ENCODE measurements at regions not wholly inside any gene's neighbourhood (a gene's known extent, or its start where the extent isn't known, plus 50 kb on each side); places are given as distances from the start of the nearest gene placed in this dataset.

DNA sequence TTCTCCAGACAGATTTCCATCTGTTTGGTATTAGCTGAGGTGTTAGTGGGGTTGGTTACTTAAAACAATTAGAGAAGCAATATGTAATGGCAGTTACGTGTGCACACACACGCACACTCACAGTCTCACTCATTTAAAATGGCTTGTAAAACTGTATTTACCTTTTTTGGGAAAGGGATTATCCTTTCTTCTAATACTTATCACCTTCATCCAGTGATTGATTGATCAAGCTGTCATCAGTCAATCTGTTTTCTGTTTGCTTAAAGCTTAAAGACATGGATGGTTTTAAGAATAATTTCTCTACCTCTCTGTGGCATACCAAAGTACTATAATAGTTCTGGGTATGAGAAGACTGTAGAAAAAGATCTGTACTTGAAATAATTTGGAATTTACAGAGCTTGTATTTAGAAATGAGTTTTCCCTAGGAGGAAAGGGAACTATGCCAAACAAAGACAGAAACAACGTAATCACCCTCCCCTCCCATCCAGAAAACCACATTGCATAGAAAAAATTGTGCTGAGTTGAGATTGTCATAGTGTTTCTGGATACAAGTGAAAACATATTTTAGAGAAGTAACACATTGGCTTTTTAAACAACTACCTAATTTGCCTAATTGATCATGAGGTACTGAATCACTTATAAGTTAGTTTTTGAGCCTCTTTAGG, 455.8 kb downstream of the PCNX1 start:
- Histone ChIP-seq H3K9me3 (ENCODE audit: insufficient read depth, low read depth, low read length) (no peaks in the 10 kb centered on the region), H3K4me2 (ENCODE audit: low read length) (no peak overlapping the region), H3K23ac (ENCODE audit: low read length) (no peak overlapping the region), H3K4ac (ENCODE audit: low read depth, low read length) (no peak overlapping the region), H4K8ac (ENCODE audit: low read depth, low read length) (no peak overlapping the region), H3K4me1 (ENCODE audit: control insufficient read depth in 1 of 2, insufficient read depth in 2 of 2, low read length in 2 of 2) (peaks cover 3 to 11% of the 10 kb centered on the region in 2 experiments), H3K27ac (ENCODE audit: low read depth, low read length) (no peak overlapping the region), H3K79me2 (ENCODE audit: control insufficient read depth, insufficient read depth, low read length, poor library complexity) (peaks cover 2% of the 10 kb centered on the region), H4K91ac (ENCODE audit: low read depth, low read length) (no peak overlapping the region), H3K27me3 (ENCODE audit: insufficient read depth, low read length) (no peaks in the 10 kb centered on the region), H3K36me3 (ENCODE audit: control insufficient read depth in 1 of 2, insufficient read depth in 2 of 2, low read length in 2 of 2) (no peaks in the 10 kb centered on the region), H2AK5ac (ENCODE audit: low read length) (no peak overlapping the region), H2BK5ac (ENCODE audit: low read depth, low read length, poor library complexity) (no peak overlapping the region), H3K18ac (ENCODE audit: low read length) (no peak overlapping the region), H4K12ac (ENCODE audit: low read depth, low read length) (no peak overlapping the region), H2AFZ (ENCODE audit: insufficient read depth, low read length, poor library complexity) (no peak overlapping the region), H2BK120ac (ENCODE audit: insufficient read depth, low read length, poor library complexity) (no peak overlapping the region), H2BK12ac (ENCODE audit: low read length) (no peak overlapping the region), H3K79me1 (ENCODE audit: low read length) (no peaks in the 10 kb centered on the region), H3K4me3 (ENCODE audit: low read depth, low read length) (no peak overlapping the region), H3K14ac (ENCODE audit: low read length) (no peak overlapping the region), H3K9ac (ENCODE audit: low read length) (no peak overlapping the region)
- no CpG with 5 or more reads among the region's 3 CpGs for WGBS (ENCODE audit: extremely low coverage, insufficient coverage, insufficient read length)
- peak in 1 of 2 donors; percentile 22 for DNase-seq

DNA sequence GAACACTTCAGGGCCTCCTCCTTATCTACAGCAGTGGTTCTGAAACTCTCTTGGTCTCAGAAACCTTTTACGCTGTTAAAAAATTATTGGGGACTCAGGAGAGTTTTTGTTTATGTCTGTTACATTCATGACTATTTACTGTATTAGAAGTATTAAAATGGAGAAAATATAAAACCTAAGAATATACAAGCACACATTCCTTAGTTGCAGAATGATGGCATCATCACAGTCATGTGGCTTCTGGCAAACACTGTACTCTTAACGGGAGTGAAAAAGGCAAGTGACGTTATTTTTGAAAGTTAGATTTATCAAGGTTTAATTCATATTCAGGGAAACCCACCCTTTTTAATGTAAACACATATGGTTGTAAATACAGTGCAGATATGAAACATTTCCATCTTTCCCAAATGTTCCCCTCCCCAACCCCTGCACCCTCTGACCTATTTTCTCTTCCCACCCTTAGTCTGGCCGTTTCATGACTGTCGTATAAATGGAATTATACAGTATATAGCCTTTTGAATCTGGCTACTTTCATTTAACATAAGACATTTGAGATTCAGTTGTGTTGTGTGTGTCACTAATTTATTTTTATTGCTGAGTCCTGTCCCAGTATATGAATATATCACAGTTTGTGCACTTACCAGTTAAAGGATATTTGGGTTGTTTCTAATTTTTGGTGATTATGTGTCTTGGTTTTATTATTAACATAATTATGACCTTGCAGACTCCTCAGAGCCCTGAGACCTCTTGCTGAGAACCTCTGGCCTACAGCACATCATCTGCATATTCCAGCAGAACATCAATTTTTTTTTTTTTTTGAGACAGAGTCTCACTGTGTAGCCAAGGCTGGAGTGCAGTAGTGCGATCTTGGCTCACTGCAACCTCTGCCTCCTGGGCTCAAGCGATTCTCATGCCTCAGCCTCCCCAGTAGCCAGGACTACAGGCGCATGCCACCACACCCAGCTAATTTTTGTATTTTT, 457.0 kb downstream of the PCNX1 start:
- H2AK5ac ChIP-seq (ENCODE audit: low read length): no peak overlapping the region
- peaks cover 2% of the 10 kb centered on the region for H3K79me2 ChIP-seq (ENCODE audit: control insufficient read depth, insufficient read depth, low read length, poor library complexity)
- H3K36me3 ChIP-seq (ENCODE audit: control insufficient read depth in 1 of 2, insufficient read depth in 2 of 2, low read length in 2 of 2): no peaks in the 10 kb centered on the region
- H4K8ac ChIP-seq (ENCODE audit: low read depth, low read length): no peak overlapping the region
- no peaks in the 10 kb centered on the region for H3K79me1 ChIP-seq (ENCODE audit: low read length)
- H4K12ac ChIP-seq (ENCODE audit: low read depth, low read length): no peak overlapping the region
- H3K4me1 ChIP-seq (ENCODE audit: control insufficient read depth in 1 of 2, insufficient read depth in 2 of 2, low read length in 2 of 2): peaks cover 3 to 11% of the 10 kb centered on the region in 2 experiments
- H3K14ac ChIP-seq (ENCODE audit: low read length): no peak overlapping the region
- no peak overlapping the region for H2BK5ac ChIP-seq (ENCODE audit: low read depth, low read length, poor library complexity)
- H3K4ac ChIP-seq (ENCODE audit: low read depth, low read length): no peak overlapping the region
- no peak overlapping the region for H3K4me3 ChIP-seq (ENCODE audit: low read depth, low read length)
- no peak overlapping the region for H3K4me2 ChIP-seq (ENCODE audit: low read length)
- H3K23ac ChIP-seq (ENCODE audit: low read length): no peak overlapping the region
- WGBS (ENCODE audit: extremely low coverage, insufficient coverage, insufficient read length): no CpG with 5 or more reads among the region's 8 CpGs
- H2AFZ ChIP-seq (ENCODE audit: insufficient read depth, low read length, poor library complexity): no peak overlapping the region
- no peak overlapping the region for H2BK12ac ChIP-seq (ENCODE audit: low read length)
- H3K9me3 ChIP-seq (ENCODE audit: insufficient read depth, low read depth, low read length): no peaks in the 10 kb centered on the region
- H3K18ac ChIP-seq (ENCODE audit: low read length): no peak overlapping the region
- no peak overlapping the region for H4K91ac ChIP-seq (ENCODE audit: low read depth, low read length)
- no peak overlapping the region for H3K27ac ChIP-seq (ENCODE audit: low read depth, low read length)
- no peak overlapping the region for H2BK120ac ChIP-seq (ENCODE audit: insufficient read depth, low read length, poor library complexity)
- H3K9ac ChIP-seq (ENCODE audit: low read length): no peak overlapping the region
- DNase-seq: no peak
- H3K27me3 ChIP-seq (ENCODE audit: insufficient read depth, low read length): no peaks in the 10 kb centered on the region

DNA sequence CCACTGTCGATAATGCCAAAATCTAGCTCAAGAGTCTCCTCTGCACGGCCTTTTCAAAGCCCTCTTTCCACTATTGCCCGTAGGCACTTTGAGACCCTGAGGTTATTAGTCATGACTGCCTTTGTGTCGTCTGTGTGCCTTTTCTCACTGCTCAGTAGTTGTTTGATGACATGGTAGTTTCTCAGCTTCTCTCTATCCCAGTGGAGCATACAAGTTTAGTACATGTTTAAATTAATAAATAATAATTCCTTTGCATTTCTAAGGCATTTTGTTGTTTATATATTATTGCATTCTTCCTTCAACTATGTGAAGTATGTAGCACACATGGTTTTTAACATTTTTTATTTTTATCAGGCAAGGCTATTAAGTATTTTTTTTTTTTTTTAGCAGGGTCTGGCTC, 458.1 kb downstream of the PCNX1 start:
- peaks cover 2% of the 10 kb centered on the region for H3K79me2 ChIP-seq (ENCODE audit: control insufficient read depth, insufficient read depth, low read length, poor library complexity)
- H2BK5ac ChIP-seq (ENCODE audit: low read depth, low read length, poor library complexity): no peak overlapping the region
- peak in 1 of 2 donors; percentile 21 for DNase-seq
- H4K12ac ChIP-seq (ENCODE audit: low read depth, low read length): no peak overlapping the region
- no peaks in the 10 kb centered on the region for H3K79me1 ChIP-seq (ENCODE audit: low read length)
- no CpG with 5 or more reads among the region's 4 CpGs for WGBS (ENCODE audit: extremely low coverage, insufficient coverage, insufficient read length)
- no peak overlapping the region for H3K9ac ChIP-seq (ENCODE audit: low read length)
- no peak overlapping the region for H3K27ac ChIP-seq (ENCODE audit: low read depth, low read length)
- H3K14ac ChIP-seq (ENCODE audit: low read length): no peak overlapping the region
- H3K4me3 ChIP-seq (ENCODE audit: low read depth, low read length): no peak overlapping the region
- peaks cover 3 to 11% of the 10 kb centered on the region in 2 experiments for H3K4me1 ChIP-seq (ENCODE audit: control insufficient read depth in 1 of 2, insufficient read depth in 2 of 2, low read length in 2 of 2)
- no peak overlapping the region for H2BK120ac ChIP-seq (ENCODE audit: insufficient read depth, low read length, poor library complexity)
- no peak overlapping the region for H3K18ac ChIP-seq (ENCODE audit: low read length)
- no peaks in the 10 kb centered on the region for H3K9me3 ChIP-seq (ENCODE audit: insufficient read depth, low read depth, low read length)
- no peaks in the 10 kb centered on the region for H3K36me3 ChIP-seq (ENCODE audit: control insufficient read depth in 1 of 2, insufficient read depth in 2 of 2, low read length in 2 of 2)
- no peak overlapping the region for H4K91ac ChIP-seq (ENCODE audit: low read depth, low read length)
- H3K4me2 ChIP-seq (ENCODE audit: low read length): no peak overlapping the region
- no peaks in the 10 kb centered on the region for H3K27me3 ChIP-seq (ENCODE audit: insufficient read depth, low read length)
- H3K23ac ChIP-seq (ENCODE audit: low read length): no peak overlapping the region
- no peak overlapping the region for H2AK5ac ChIP-seq (ENCODE audit: low read length)
- H2AFZ ChIP-seq (ENCODE audit: insufficient read depth, low read length, poor library complexity): no peak overlapping the region
- H4K8ac ChIP-seq (ENCODE audit: low read depth, low read length): no peak overlapping the region
- no peak overlapping the region for H2BK12ac ChIP-seq (ENCODE audit: low read length)
- H3K4ac ChIP-seq (ENCODE audit: low read depth, low read length): peak overlapping the region; percentile 52

GRCh38 chr14:71366861-71367260, 459.6 kb downstream of the PCNX1 start:
- H4K91ac ChIP-seq (ENCODE audit: low read depth, low read length): no peak overlapping the region
- H3K4ac ChIP-seq (ENCODE audit: low read depth, low read length): no peak overlapping the region
- H3K79me2 ChIP-seq (ENCODE audit: control insufficient read depth, insufficient read depth, low read length, poor library complexity): peaks cover 1% of the 10 kb centered on the region
- H3K4me1 ChIP-seq (ENCODE audit: control insufficient read depth in 1 of 2, insufficient read depth in 2 of 2, low read length in 2 of 2): peaks cover 2 to 7% of the 10 kb centered on the region in 2 experiments
- no peaks in the 10 kb centered on the region for H3K79me1 ChIP-seq (ENCODE audit: low read length)
- no peaks in the 10 kb centered on the region for H3K36me3 ChIP-seq (ENCODE audit: control insufficient read depth in 1 of 2, insufficient read depth in 2 of 2, low read length in 2 of 2)
- H3K18ac ChIP-seq (ENCODE audit: low read length): no peak overlapping the region
- H3K9me3 ChIP-seq (ENCODE audit: insufficient read depth, low read depth, low read length): no peaks in the 10 kb centered on the region
- WGBS (ENCODE audit: extremely low coverage, insufficient coverage, insufficient read length): no CpG with 5 or more reads among the region's 4 CpGs
- H2BK120ac ChIP-seq (ENCODE audit: insufficient read depth, low read length, poor library complexity): no peak overlapping the region
- H2AK5ac ChIP-seq (ENCODE audit: low read length): no peak overlapping the region
- no peak overlapping the region for H4K8ac ChIP-seq (ENCODE audit: low read depth, low read length)
- no peak overlapping the region for H3K14ac ChIP-seq (ENCODE audit: low read length)
- no peak overlapping the region for H2BK5ac ChIP-seq (ENCODE audit: low read depth, low read length, poor library complexity)
- no peak overlapping the region for H2AFZ ChIP-seq (ENCODE audit: insufficient read depth, low read length, poor library complexity)
- H2BK12ac ChIP-seq (ENCODE audit: low read length): no peak overlapping the region
- H4K12ac ChIP-seq (ENCODE audit: low read depth, low read length): no peak overlapping the region
- H3K23ac ChIP-seq (ENCODE audit: low read length): no peak overlapping the region
- no peak overlapping the region for H3K4me2 ChIP-seq (ENCODE audit: low read length)
- H3K4me3 ChIP-seq (ENCODE audit: low read depth, low read length): no peak overlapping the region
- no peaks in the 10 kb centered on the region for H3K27me3 ChIP-seq (ENCODE audit: insufficient read depth, low read length)
- peak in 1 of 2 donors; percentile 32 for DNase-seq
- H3K9ac ChIP-seq (ENCODE audit: low read length): no peak overlapping the region
- H3K27ac ChIP-seq (ENCODE audit: low read depth, low read length): no peak overlapping the region
